ENCODE measurements at regions not wholly inside any gene's neighbourhood (a gene's known extent, or its start where the extent isn't known, plus 50 kb on each side); places are given as distances from the start of the nearest gene placed in this dataset.

DNA sequence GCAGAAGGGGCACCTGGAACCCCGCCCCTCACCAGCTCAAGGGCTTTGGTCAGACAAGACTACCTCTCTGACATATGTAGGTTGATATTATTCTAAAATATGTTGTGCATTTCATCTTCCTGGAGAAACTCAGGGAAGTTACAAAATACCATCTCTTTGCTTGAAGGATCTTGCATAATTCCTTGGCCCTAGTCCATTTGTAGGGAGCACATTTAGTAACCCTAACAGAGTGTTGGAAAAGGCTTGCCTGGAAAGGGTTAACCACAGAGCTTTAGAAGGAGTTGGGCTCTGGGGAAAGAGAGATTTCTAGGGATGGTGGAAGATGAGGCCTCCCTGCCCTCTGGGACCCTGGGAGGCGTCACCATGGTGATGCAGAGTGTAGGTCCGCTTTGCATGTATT, 143.0 kb upstream of the SLC1A4 start:
- Mint-ChIP-seq H3K27ac (ENCODE audit: unreplicated experiment) (no peak overlapping the region), H3K9me3 (ENCODE audit: unreplicated experiment) (no peaks in the 10 kb centered on the region), H3K4me3 (ENCODE audit: unreplicated experiment) (peak overlapping the region; percentile 72), H3K36me3 (ENCODE audit: unreplicated experiment) (peaks cover 6% of the 10 kb centered on the region), H3K27me3 (ENCODE audit: unreplicated experiment) (peaks cover 4% of the 10 kb centered on the region), H3K4me1 (ENCODE audit: low read depth, unreplicated experiment) (peaks cover 25% of the 10 kb centered on the region)
- DNase-seq: peak; percentile 34
- TF ChIP-seq, protein P1, sequence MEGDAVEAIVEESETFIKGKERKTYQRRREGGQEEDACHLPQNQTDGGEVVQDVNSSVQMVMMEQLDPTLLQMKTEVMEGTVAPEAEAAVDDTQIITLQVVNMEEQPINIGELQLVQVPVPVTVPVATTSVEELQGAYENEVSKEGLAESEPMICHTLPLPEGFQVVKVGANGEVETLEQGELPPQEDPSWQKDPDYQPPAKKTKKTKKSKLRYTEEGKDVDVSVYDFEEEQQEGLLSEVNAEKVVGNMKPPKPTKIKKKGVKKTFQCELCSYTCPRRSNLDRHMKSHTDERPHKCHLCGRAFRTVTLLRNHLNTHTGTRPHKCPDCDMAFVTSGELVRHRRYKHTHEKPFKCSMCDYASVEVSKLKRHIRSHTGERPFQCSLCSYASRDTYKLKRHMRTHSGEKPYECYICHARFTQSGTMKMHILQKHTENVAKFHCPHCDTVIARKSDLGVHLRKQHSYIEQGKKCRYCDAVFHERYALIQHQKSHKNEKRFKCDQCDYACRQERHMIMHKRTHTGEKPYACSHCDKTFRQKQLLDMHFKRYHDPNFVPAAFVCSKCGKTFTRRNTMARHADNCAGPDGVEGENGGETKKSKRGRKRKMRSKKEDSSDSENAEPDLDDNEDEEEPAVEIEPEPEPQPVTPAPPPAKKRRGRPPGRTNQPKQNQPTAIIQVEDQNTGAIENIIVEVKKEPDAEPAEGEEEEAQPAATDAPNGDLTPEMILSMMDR (IDR thresholded peaks at IDR 0.05; ENCODE audit: partially characterized antibody, unreplicated experiment): no peak

DNA sequence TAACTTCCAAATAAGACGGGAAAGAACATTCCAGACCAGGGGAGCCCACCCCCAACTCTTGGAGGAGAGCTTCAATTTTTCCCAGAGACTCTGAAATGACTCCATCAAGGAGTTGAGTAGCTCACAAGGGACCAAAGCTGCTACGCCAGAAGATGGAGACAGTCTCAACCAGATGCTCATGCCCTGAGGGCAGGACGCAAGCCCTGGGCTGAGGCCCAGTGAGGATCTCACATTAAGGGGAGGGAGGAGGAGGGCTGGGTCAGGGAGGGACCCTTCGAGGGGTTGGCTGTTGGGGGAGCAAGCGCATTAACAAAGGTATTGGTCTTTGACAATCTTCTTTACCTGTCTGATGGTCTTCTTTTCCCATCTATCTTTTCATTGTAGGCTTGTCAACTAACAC, 141.3 kb upstream of the SLC1A4 start:
- Mint-ChIP-seq H3K4me3 (ENCODE audit: unreplicated experiment) (no peak overlapping the region), H3K9me3 (ENCODE audit: unreplicated experiment) (no peaks in the 10 kb centered on the region), H3K4me1 (ENCODE audit: low read depth, unreplicated experiment) (peaks cover 31% of the 10 kb centered on the region), H3K27me3 (ENCODE audit: unreplicated experiment) (peaks cover 4% of the 10 kb centered on the region), H3K36me3 (ENCODE audit: unreplicated experiment) (peaks cover 6% of the 10 kb centered on the region), H3K27ac (ENCODE audit: unreplicated experiment) (no peak overlapping the region)
- DNase-seq: peak; percentile 35
- TF ChIP-seq, protein P1 (IDR thresholded peaks at IDR 0.05; ENCODE audit: partially characterized antibody, unreplicated experiment): no peak

DNA sequence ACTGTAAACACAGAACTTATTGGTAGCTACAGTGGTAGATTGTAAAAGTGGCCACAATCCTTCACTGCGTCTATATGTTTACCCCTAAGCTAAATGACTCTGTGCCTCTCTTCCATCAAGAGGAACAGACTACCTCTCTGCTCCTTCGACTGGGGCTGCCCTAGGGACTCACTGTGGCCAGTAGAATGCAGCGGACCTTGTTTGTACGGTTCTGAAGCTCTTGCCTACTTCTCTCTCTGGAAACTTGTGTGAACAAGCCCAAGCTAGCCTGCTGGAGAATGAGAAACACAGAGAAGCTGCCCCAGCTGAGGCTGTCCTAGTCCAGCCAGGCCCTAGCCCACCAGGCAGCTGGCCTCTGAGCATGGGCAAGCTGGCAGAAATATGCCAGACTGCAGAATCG, 140.8 kb upstream of the SLC1A4 start:
- peaks cover 4% of the 10 kb centered on the region for H3K27me3 Mint-ChIP-seq (ENCODE audit: unreplicated experiment)
- peaks cover 33% of the 10 kb centered on the region for H3K4me1 Mint-ChIP-seq (ENCODE audit: low read depth, unreplicated experiment)
- no peak overlapping the region for H3K27ac Mint-ChIP-seq (ENCODE audit: unreplicated experiment)
- DNase-seq: no peak
- TF ChIP-seq, protein P1 (IDR thresholded peaks at IDR 0.05; ENCODE audit: partially characterized antibody, unreplicated experiment): no peak
- H3K9me3 Mint-ChIP-seq (ENCODE audit: unreplicated experiment): no peaks in the 10 kb centered on the region
- peaks cover 6% of the 10 kb centered on the region for H3K36me3 Mint-ChIP-seq (ENCODE audit: unreplicated experiment)
- H3K4me3 Mint-ChIP-seq (ENCODE audit: unreplicated experiment): no peak overlapping the region

DNA sequence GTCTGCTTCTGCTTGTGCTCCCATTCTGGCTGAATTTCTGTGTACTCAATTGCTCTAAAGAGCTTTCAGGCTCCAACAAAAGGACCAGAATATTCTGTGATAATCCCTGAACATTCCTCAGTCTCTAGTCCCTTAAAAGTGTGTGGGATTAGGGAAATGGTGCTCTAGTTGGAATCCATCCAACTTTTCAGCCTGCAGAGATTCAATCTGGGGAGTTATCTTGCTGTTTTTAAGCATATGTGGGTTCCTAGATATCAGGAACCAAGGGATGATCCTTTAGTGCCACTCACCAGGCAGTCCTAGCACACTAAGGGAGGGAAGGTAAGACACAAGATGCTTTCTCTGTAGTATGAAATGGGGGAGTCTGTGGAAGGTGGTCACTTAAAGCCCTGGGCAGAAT, 140.3 kb upstream of the SLC1A4 start:
- Mint-ChIP-seq H3K4me3 (ENCODE audit: unreplicated experiment) (no peak overlapping the region), H3K36me3 (ENCODE audit: unreplicated experiment) (peaks cover 6% of the 10 kb centered on the region), H3K27ac (ENCODE audit: unreplicated experiment) (no peak overlapping the region), H3K4me1 (ENCODE audit: low read depth, unreplicated experiment) (peaks cover 33% of the 10 kb centered on the region), H3K9me3 (ENCODE audit: unreplicated experiment) (no peaks in the 10 kb centered on the region), H3K27me3 (ENCODE audit: unreplicated experiment) (peaks cover 4% of the 10 kb centered on the region)
- TF ChIP-seq, protein P1 (IDR thresholded peaks at IDR 0.05; ENCODE audit: partially characterized antibody, unreplicated experiment): no peak
- DNase-seq: no peak

DNA sequence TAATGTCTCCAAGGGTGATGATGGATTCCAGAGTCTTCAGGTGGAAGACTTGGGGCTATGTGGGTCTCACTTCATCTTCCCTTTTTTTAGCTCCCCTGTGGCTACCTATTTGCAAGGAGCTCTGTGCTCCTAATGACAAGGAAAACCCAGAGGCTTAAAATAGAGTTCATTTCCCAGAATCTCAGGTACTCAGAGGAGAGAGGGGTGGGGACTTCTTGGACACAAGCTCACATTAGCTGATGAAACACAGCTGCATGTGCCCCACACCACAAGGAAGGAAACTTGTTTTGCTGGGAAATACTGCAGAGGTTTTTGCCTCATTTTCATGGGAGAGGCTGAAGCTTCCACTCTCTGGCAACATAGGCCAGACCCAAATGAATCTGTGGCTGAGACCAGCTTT, 138.6 kb upstream of the SLC1A4 start:
- H3K36me3 Mint-ChIP-seq (ENCODE audit: unreplicated experiment): peaks cover 2% of the 10 kb centered on the region
- peaks cover 3% of the 10 kb centered on the region for H3K27me3 Mint-ChIP-seq (ENCODE audit: unreplicated experiment)
- no peak overlapping the region for H3K27ac Mint-ChIP-seq (ENCODE audit: unreplicated experiment)
- peaks cover 28% of the 10 kb centered on the region for H3K4me1 Mint-ChIP-seq (ENCODE audit: low read depth, unreplicated experiment)
- H3K4me3 Mint-ChIP-seq (ENCODE audit: unreplicated experiment): no peak overlapping the region
- no peak for DNase-seq
- H3K9me3 Mint-ChIP-seq (ENCODE audit: unreplicated experiment): no peaks in the 10 kb centered on the region
- TF ChIP-seq, protein P1 (IDR thresholded peaks at IDR 0.05; ENCODE audit: partially characterized antibody, unreplicated experiment): no peak
